ENCODE measurements at regions not wholly inside any gene's neighbourhood (a gene's known extent, or its start where the extent isn't known, plus 50 kb on each side); places are given as distances from the start of the nearest gene placed in this dataset.
"Not testable (repeated sequence)": the region's sequence is repeated elsewhere in the genome, so short reads cannot be mapped to it uniquely, and the experiment has no call there.

DNA sequence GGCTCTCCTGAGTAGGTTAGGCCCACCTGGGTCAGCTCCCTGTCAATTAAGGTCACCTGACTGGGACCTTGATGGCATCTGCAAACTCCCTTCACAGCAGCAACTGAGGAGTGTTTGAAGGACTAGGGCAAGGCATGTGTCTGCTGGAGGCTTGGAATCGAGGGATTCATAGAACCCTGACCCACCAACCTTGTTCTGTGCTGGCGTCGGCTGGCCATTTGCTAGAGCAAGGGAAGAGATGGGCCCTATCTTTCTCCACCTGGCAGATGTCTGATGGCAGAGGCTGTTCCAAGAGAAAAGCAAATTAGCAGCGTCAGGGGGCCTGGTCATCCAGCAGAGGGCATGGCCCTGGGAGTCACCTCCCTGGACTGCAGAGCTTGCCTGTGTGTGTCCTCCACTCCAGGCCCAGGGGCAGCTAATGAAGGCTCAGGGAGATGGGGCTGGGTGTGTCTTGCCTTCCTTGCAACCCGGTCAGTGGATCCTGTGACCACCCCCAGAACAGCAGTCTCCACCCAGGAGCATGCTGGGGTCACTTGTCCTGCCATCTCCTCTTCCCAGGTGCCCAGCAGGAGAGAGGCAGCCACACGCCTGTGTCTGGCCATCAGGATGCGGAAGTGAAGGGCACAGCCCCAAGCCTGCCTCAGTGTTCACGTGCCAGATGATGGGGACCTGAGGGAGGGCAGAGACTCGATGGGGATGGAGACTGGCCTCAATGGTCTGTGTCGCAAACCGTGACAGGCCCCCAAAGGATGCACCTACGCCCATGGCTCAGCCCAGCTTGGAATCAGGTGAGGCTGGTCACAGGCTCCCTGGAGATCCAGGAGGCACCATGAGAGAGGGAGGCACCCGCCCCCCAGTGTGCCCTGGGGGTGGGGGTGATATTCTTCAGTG, 53.9 kb downstream of the BARX1 start:
- no peak for DNase-seq

GRCh38 chr9:93900436-93900819, 54.7 kb downstream of the BARX1 start:
- DNase-seq = no peak

DNA sequence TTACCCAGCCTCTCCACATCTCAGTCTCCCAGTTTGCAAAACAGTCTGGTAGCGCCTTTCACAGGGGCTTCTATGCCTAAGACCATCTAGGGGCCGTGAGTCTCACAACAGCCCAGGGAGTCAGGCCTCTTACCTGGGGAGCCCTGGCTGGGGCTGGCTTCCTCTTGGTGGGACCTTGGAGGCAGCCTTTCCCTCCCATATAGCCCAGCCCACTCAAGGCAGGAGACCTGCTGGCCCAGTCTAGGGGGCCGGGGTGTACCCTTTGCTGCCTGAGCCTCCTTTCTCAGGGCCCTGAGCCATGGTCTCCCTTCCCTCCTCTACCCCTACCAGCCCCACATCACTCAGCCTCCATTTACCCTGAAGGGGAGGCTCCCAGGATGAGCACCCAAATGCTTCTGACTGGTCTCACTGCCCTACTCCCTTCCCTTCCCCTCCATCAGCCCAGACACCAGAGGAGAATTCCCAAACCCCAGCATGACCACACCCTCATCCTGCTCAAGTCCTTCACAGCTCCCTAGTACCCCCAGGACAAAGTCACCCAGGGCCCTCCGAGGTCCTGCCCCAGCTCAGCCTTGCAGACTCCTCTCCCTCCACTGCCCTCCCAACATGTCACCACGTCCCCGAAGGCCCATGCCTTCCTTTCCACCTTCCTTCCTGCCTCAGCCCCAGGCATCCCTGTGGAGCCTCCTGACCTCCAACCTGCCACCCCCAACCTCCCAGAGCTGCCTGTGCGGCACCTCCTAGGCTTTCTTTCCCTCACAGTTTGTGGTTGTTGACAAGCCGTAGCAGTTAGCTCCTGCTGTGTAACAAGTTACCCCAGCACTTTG, 55.3 kb downstream of the BARX1 start:
- no peak for DNase-seq

- no peak for DNase-seq
Observed at GRCh38 chr9:93898502-93899426, 56.4 kb downstream of the BARX1 start.

- no peak for DNase-seq
Observed at GRCh38 chr9:93898026-93898425, 57.1 kb downstream of the BARX1 start.

DNA sequence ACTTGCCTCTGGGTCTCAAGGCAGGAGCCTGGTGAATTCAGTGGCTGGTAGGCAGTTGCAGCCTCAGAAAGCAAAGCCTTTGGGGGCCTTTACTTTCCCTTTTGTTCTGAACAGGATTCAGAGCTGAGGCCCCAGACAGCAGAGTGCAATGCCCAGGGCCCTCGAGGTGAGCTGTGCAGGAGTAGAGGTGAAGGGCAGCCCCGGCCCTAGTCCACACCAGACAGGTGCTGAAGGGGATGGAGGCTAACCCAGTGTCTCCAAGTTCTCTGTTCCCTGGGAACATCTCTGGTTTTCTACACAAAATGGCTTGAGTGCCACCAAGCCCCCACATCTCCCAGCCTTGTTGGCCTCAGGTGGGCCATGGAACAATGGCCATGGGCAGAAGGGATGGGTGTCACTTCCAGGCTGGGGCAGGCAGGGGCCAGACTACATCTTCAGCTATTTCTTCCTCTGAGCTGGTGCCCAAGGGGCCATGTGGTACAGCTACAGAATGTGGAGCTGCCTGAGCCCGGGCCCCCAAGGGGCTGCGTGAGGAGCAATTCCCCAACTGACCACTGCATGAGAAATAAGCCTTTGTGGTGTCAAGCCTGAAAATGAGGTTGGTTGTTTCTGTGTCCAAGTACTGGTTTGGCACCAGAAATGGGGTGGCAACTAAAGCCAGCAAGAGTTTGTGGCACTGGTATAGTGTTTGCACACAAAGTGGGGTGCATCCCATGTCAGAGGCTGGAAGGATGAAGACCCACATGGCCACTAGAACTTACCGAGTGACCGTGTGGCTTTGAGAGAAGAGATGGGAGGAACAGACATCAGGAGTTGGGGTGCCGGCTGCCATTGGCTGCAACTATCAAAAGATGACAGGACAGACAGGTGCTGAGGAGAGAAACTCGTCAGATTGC, 57.8 kb downstream of the BARX1 start:
- no peak for DNase-seq

DNA sequence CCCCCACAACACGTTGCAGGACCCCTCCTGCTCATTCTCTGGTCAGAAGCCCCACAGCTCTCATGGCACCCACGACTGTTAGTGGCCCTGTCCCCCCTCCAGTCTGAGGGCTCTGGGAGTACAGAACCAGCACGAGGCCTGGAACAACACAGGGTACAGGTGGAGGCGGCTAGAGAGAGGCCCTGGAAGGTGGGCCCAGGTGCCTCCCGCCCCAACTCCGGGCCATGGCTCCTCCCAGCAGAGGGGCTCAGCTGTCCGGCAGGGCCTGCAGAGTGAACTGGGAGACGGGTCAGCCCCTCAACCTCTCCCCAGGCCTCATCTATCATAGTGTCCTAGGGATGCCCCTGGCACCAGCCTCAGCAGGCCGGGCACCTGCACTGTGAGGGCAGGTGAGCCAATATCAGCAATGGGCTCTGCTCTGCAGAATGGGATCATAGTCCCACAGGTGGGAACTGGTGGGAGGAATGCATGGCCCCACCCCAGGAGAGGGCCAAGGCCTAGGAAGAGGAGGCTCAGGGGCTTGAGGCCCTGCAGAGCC, 58.6 kb downstream of the BARX1 start:
- no peak for DNase-seq

DNA sequence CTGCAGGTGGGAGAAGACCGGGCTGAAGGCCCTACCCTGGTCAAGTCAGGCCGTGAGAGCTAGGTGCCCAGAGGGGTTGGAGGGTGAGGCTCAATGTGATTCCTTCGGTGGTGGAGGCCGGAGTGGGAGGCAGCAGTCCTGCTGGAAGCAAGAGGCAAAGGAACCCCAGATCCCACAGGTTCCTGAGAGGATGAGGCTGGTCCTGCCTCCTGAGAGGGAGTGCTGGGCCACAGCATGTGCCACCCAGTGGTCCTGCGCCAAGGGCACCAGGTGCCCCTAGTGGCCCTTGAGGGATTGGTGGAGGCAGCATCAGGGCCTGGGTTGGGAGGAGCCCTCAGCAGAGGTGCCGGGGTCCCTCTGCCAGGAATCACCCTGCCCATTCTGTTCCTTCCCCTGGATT, 59.1 kb downstream of the BARX1 start:
- no peak for DNase-seq

DNA sequence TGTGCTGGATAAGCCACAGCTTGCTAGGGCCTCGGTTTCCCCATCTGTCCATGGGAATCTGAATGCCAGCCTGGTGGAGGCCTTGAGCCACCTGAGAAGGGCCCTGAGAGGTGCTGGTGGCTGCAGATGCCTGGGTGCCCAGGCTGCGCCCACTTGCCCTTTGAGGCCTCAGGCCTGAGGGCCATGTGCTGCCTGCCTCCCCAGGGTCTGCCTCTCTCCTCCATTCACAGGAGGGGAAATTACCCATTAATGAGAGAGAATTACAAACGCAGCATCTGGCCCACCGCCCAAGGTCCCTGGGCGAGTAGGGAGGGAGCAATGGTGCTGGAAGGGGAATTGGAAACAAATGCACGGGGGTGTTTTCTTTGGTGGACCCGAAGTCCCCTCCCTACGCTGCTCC, 59.6 kb downstream of the BARX1 start:
- no peak for DNase-seq

GRCh38 chr9:93894691-93895079, 60.5 kb downstream of the BARX1 start:
- no peak for DNase-seq

- no peak for DNase-seq
Observed at GRCh38 chr9:93893899-93894690, 61.1 kb downstream of the BARX1 start.

DNA sequence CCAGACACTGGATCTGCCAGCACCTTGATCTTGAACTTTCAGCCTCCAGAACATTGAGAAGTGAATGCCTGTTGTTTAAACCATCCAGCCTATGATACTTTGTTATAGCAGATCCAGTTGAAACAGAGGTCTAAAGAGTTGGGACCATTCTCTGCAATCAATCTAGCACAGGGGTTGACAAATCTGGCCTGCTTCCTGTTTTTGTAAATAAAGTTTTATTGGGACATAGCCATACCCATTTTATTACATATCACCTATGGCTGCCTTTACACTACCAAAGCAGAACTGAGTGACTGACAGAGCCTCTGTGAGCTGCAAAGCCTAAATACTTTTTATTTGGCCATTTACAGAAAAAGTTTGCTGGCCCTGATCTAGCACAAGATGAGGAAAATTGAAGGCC, 62.0 kb downstream of the BARX1 start:
- DNase-seq = no peak

GRCh38 chr9:93892748-93893147, 62.4 kb downstream of the BARX1 start:
- DNase-seq = no peak

GRCh38 chr9:93891549-93892310, 63.4 kb downstream of the BARX1 start:
- DNase-seq = no peak

DNA sequence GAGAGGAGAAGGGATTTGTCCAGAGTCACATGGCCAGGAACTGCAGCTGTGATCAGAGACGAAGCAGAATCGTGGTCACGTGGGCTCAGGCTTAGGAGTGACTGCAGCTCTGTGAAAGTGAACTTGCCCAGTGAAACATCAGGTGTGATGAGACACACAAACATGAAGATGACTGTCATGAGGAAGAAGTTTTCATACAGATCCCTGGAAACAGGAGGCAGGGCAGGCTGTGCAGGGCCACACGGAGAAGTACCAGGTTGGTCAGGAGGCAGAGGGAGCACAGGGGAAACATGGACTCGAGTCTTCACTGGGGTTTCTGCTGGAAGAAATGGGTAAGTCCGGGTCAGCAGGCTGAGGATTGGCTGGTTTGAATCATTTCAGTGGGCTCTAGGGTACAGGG, 64.1 kb downstream of the BARX1 start:
- DNase-seq = no peak

- peak; percentile 6 for DNase-seq
Observed at GRCh38 chr9:93890436-93890935, 64.7 kb downstream of the BARX1 start.

DNA sequence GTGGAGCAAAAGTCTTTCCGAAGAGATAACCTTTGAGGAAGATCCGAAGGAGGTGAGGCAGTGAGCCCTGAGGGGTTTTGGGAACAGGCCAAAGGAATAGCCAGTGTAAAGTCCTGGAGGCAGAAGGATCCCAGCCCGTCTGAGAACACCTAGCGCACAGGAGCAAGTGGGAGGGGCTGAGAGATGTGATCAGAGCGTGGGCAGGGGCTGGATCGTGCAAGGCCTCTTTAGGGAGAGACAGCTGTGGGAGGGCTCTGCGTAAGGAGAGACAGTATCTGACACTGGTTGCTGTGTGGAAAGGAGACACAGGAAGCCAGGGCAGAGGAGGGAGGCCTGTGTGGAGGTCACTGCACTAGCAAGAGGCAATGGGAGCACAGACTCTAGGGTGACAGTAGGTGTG, 68.2 kb downstream of the BARX1 start:
- no peak for DNase-seq

GRCh38 chr9:93884808-93885207, 70.3 kb downstream of the BARX1 start:
- no peak for DNase-seq

- not testable (repeated sequence) for DNase-seq
Observed at GRCh38 chr9:93879662-93880407, 75.3 kb downstream of the BARX1 start.

Data from NCI-H187 treated with DMSO at 0.1 percent for 48 hours (cell line).